Vagina (tissue), 2 donors: ENCODE measurements at regions not wholly inside any gene's neighbourhood (a gene's known extent, or its start where the extent isn't known, plus 50 kb on each side); places are given as distances from the start of the nearest gene placed in this dataset.

Source experiments
- DNase-seq, 2 donors: peaks; one replicate each; pipeline ENCODE4 v3.0.0-alpha.2; 2017; ENCODE audit errors: extremely low spot score in 2 of 2
- H3K27ac ChIP-seq: fragments of 200-600 bp; sonication (generic); one replicate; pipeline ENCODE4 v1.5.1; 2019
- H3K27me3 ChIP-seq: fragments of 200-600 bp; sonication (generic); one replicate; pipeline ENCODE4 v1.5.1; 2019
- H3K36me3 ChIP-seq, 2 donors: fragments of 200-600 bp; sonication (generic); one replicate each; pipeline ENCODE4 v1.5.1; 2017 to 2019
- H3K4me1 ChIP-seq: fragments of 200-600 bp; sonication (generic); one replicate; pipeline ENCODE4 v1.5.1; 2019
- H3K4me3 ChIP-seq, 2 donors: fragments of 200-600 bp; sonication (generic); 1 replicate in 1 of 2; 2 replicates in 1 of 2; pipeline ENCODE4 v1.5.1; 2016 to 2019
- H3K9me3 ChIP-seq: fragments of 200-600 bp; sonication (generic); one replicate; pipeline ENCODE4 v1.5.1; 2019
- POLR2A ChIP-seq, 2 donors: fragments of 450-650 bp; IDR thresholded peaks; one replicate each; pipeline ENCODE4 v1.6.1; 2017; ENCODE audit warnings: antibody characterized with exemption in 2 of 2, mild to moderate bottlenecking in 2 of 2, moderate library complexity in 2 of 2
- POLR2AphosphoS5 ChIP-seq, 2 donors: sonication (generic); formaldehyde crosslinking; IDR thresholded peaks; one replicate each; pipeline ENCODE4 v1.9.0; 2017; ENCODE audit warnings: antibody characterized with exemption in 2 of 2, mild to moderate bottlenecking in 2 of 2, low read depth in 1 of 2; ENCODE audit not compliant: insufficient read depth in 1 of 2
- intact Hi-C: fragments of 100-400 bp; cut with DNase I; formaldehyde crosslinking; loops from one replicate; pipeline ENCODE4 v1.15.1; 2023
- TF ChIP-seq, protein P1 (sequence below), 3 experiments: fragments of 450-650 bp in 2 of 3; fragments of 200-600 bp in 1 of 3; sonication (generic) in 1 of 3; IDR thresholded peaks; one replicate each; pipeline ENCODE4 v1.5.1; 2017 to 2019; ENCODE audit warnings: antibody characterized with exemption in 3 of 3, mild to moderate bottlenecking in 2 of 3, moderate library complexity in 2 of 3

DNA sequence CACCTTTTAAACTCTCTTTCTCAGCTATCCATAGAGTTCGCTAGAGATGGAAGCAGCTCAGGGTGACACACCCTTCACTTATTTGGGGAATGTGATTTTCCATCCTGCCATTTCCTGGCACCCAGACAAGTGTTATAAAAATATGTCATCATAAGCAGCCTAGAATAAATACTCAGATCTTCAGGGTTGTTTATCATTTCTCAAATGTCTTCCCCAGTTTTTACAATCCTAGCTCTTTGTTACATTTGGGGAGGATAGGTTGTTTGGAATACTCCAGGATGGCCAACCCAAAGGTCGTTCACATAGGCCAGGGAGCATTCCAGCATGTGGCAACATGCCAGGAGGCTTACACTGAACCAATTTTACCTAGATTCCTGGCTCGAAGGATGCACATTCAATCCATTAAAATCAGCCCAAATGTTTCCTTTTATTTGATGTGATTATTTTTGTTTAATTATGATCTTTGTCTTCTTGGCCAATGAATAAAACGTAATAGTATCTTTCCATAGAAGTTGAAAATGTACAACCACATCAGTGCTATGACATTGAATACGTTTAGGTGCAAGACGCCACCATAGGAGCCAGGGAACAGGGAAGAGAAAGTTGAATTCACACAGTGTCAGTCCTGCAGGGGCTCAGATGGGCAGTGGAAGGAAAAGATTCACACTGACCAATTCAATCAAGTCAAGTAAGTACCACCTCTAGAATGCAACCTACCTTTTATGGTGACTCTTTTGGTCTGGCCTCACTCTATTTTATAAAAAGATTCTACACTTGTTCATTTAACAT, 537.7 kb upstream of the MDFIC2 start:
- H3K36me3 ChIP-seq, result no peaks in the 10 kb centered on the region
- H3K4me3 ChIP-seq, result no peak overlapping the region
- intact Hi-C loops, result no loop called here
- no peak for TF ChIP-seq POLR2A (IDR thresholded peaks at IDR 0.05)
- TF ChIP-seq, protein P1, sequence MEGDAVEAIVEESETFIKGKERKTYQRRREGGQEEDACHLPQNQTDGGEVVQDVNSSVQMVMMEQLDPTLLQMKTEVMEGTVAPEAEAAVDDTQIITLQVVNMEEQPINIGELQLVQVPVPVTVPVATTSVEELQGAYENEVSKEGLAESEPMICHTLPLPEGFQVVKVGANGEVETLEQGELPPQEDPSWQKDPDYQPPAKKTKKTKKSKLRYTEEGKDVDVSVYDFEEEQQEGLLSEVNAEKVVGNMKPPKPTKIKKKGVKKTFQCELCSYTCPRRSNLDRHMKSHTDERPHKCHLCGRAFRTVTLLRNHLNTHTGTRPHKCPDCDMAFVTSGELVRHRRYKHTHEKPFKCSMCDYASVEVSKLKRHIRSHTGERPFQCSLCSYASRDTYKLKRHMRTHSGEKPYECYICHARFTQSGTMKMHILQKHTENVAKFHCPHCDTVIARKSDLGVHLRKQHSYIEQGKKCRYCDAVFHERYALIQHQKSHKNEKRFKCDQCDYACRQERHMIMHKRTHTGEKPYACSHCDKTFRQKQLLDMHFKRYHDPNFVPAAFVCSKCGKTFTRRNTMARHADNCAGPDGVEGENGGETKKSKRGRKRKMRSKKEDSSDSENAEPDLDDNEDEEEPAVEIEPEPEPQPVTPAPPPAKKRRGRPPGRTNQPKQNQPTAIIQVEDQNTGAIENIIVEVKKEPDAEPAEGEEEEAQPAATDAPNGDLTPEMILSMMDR (IDR thresholded peaks at IDR 0.05), result no peak
- no peak for TF ChIP-seq POLR2AphosphoS5 (IDR thresholded peaks at IDR 0.05; ENCODE audit: insufficient read depth in 1 of 2, low read depth in 1 of 2)
- H3K9me3 ChIP-seq, result no peaks in the 10 kb centered on the region
- H3K27ac ChIP-seq, result no peak overlapping the region
- H3K4me1 ChIP-seq, result peaks cover 8% of the 10 kb centered on the region
- no peak for DNase-seq
- no peaks in the 10 kb centered on the region for H3K27me3 ChIP-seq

DNA sequence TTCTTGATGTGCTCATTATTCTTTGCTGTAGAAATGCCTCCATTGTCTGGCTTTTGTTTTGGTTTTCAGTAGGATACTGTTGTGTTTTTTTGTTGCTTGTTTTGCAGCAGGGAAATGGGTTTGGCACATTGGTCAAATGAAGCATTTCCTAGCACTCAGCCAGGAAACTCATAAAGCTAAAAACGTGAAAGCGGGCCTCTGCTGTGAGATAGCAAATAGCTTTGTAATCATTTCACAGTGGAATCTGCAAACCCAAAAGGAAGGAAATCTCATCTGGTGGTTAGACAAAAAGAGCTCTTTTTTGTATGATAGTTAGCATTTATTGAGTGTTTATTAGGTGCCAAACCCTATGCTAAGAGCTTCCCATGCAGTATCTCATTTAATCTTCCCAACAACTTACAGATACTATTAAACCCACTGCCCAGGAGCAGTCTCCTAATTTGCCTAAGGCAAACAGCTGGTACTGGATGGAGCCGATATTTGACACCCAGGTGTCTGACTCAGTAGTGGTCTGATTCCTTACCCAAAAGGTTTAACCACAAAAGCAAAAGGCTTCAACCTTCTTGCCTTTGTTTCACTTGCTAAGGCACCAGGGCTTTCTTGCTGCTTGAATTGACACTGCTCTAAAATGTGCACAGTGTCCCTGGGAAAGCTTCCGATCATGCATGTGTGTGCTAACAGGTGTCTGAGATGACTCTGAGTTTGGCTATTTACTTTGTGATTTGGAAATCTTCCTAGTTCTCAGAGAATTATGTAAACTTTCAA, 527.9 kb upstream of the MDFIC2 start:
- H3K9me3 ChIP-seq, result no peaks in the 10 kb centered on the region
- H3K27me3 ChIP-seq, result no peaks in the 10 kb centered on the region
- intact Hi-C loops, result no loop called here
- TF ChIP-seq POLR2A (IDR thresholded peaks at IDR 0.05) (no peak), POLR2AphosphoS5 (IDR thresholded peaks at IDR 0.05; ENCODE audit: insufficient read depth in 1 of 2, low read depth in 1 of 2) (no peak)
- TF ChIP-seq, protein P1 (IDR thresholded peaks at IDR 0.05), result no peak
- DNase-seq, result no peak
- H3K27ac ChIP-seq, result no peak overlapping the region
- H3K4me1 ChIP-seq, result no peaks in the 10 kb centered on the region
- H3K36me3 ChIP-seq, result no peaks in the 10 kb centered on the region
- no peak overlapping the region for H3K4me3 ChIP-seq

DNA sequence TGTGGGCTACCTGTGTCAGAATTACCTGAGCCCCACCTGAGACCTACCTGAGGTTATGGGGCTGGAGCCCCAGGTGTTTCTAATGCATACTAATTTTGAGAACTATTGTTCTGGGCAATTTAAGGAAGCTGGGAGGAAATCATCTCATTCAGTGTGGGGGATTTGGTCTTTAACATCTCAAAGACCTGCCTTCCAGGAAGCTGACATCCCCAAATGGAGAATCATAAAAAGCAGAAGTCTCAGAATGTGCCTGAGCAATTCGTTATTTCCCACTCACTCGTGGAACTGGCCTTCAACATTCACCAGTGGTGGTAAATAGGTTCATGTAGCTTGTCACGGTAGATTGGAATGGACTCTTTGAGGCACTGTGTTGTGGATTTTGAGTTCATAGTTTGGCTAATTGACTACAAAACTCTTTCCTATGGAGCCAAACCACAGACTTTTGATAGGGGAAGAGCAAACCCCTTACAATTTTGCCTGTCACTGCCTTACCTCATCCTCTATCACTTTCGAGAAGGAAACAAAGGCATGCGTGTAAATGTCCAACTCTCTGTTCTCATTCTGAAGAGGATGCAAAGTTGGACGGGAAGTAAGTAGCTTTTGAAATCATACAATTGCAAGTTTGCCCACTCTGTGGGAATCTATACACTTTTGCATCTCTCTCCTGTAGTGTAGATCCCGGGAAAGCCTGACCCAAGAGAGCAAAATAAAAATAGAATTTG, 521.0 kb upstream of the MDFIC2 start:
- Histone ChIP-seq H3K36me3 (no peaks in the 10 kb centered on the region), H3K27me3 (no peaks in the 10 kb centered on the region), H3K27ac (no peak overlapping the region), H3K4me1 (no peaks in the 10 kb centered on the region), H3K9me3 (no peaks in the 10 kb centered on the region), H3K4me3 (no peak overlapping the region)
- DNase-seq, result no peak
- no peak for TF ChIP-seq POLR2A (IDR thresholded peaks at IDR 0.05)
- TF ChIP-seq POLR2AphosphoS5 (IDR thresholded peaks at IDR 0.05; ENCODE audit: insufficient read depth in 1 of 2, low read depth in 1 of 2), result no peak
- TF ChIP-seq, protein P1 (IDR thresholded peaks at IDR 0.05), result no peak
- intact Hi-C loops, result loop anchor here (10.0 kb wide), 1 partner anchor 141 kb away; no protein-coding TSS in a partner anchor

DNA sequence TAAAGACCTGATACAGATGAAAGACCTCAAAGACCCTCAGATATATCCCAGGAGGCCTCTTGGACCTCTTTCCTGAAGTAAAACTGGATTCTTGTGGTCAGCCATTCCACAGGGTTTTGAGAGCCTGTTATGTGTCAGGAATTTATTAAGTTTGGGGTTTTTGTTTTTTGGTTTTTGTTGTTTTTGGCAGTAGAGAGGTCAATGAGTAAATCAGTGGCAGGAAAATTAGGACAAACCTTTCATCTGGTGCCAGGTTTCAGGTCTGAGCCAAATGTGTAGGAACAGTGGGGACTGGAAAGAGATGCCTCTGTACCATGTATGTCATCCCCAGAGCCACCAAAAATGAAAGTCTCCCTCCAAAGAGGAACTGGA, 520.4 kb upstream of the MDFIC2 start:
- DNase-seq, result no peak
- H3K4me3 ChIP-seq, result no peak overlapping the region
- no peaks in the 10 kb centered on the region for H3K4me1 ChIP-seq
- no peaks in the 10 kb centered on the region for H3K9me3 ChIP-seq
- H3K36me3 ChIP-seq, result no peaks in the 10 kb centered on the region
- TF ChIP-seq POLR2A (IDR thresholded peaks at IDR 0.05) (no peak), POLR2AphosphoS5 (IDR thresholded peaks at IDR 0.05; ENCODE audit: insufficient read depth in 1 of 2, low read depth in 1 of 2) (no peak)
- TF ChIP-seq, protein P1 (IDR thresholded peaks at IDR 0.05), result no peak
- intact Hi-C loops, result loop anchor here (10.0 kb wide), 1 partner anchor 142 kb away; no protein-coding TSS in a partner anchor
- no peaks in the 10 kb centered on the region for H3K27me3 ChIP-seq
- H3K27ac ChIP-seq, result no peak overlapping the region
